GM06990 (cell line): ENCODE measurements at regions not wholly inside any gene's neighbourhood (a gene's known extent, or its start where the extent isn't known, plus 50 kb on each side); places are given as distances from the start of the nearest gene placed in this dataset.

Source experiments
- DNase-seq: peaks from one replicate; pipeline ENCODE4 v3.0.0-alpha.2; 2011; ENCODE audit not compliant: insufficient read length; ENCODE audit errors: extremely low read depth
- H3K27me3 ChIP-seq: replicated peaks from 2 replicates; pipeline ENCODE4 v1.6.0; 2011; ENCODE audit warnings: low read length; ENCODE audit not compliant: control insufficient read depth, insufficient read depth
- H3K36me3 ChIP-seq: 2 replicates; pipeline ENCODE4 v1.5.1; 2011; ENCODE audit warnings: low read length; ENCODE audit not compliant: control insufficient read depth, insufficient read depth
- H3K4me3 ChIP-seq: replicated peaks from 2 replicates; pipeline ENCODE4 v1.5.1; 2011; ENCODE audit warnings: low read depth, mild to moderate bottlenecking, control low read depth, low read length
- CTCF ChIP-seq: IDR thresholded peaks from 2 replicates; pipeline ENCODE4 v1.5.1; 2011; ENCODE audit warnings: low read length, control low read depth, mild to moderate bottlenecking, inconsistent platforms; ENCODE audit not compliant: insufficient read depth, poor library complexity, severe bottlenecking

- no peak for DNase-seq
- H3K4me3 ChIP-seq, result no peak overlapping the region
- no peaks in the 10 kb centered on the region for H3K36me3 ChIP-seq
- no peak for TF ChIP-seq CTCF
- no peaks in the 10 kb centered on the region for H3K27me3 ChIP-seq
Measured at GRCh38 chr2:42862669-42863185, 70.3 kb upstream of the HAAO start.

GRCh38 chr2:42861321-42861720, 68.9 kb upstream of the HAAO start:
- no peaks in the 10 kb centered on the region for H3K36me3 ChIP-seq
- H3K4me3 ChIP-seq, result no peak overlapping the region
- no peak for TF ChIP-seq CTCF
- no peaks in the 10 kb centered on the region for H3K27me3 ChIP-seq
- no peak for DNase-seq

GRCh38 chr2:42860319-42861094, 68.1 kb upstream of the HAAO start:
- Histone ChIP-seq H3K4me3 (no peak overlapping the region), H3K27me3 (no peaks in the 10 kb centered on the region), H3K36me3 (no peaks in the 10 kb centered on the region)
- TF ChIP-seq CTCF, result no peak
- no peak for DNase-seq

GRCh38 chr2:42859791-42860190, 67.4 kb upstream of the HAAO start:
- Histone ChIP-seq H3K4me3 (no peak overlapping the region), H3K36me3 (no peaks in the 10 kb centered on the region), H3K27me3 (no peaks in the 10 kb centered on the region)
- no peak for DNase-seq
- TF ChIP-seq CTCF, result no peak

- H3K36me3 ChIP-seq, result no peaks in the 10 kb centered on the region
- H3K27me3 ChIP-seq, result no peaks in the 10 kb centered on the region
- no peak overlapping the region for H3K4me3 ChIP-seq
- DNase-seq, result no peak
- TF ChIP-seq CTCF, result peak; percentile 86
Measured at GRCh38 chr2:42859006-42859552, 66.7 kb upstream of the HAAO start.
